ENCODE measurements at regions not wholly inside any gene's neighbourhood (a gene's known extent, or its start where the extent isn't known, plus 50 kb on each side); places are given as distances from the start of the nearest gene placed in this dataset.

GRCh38 chr14:61992139-61992538 lies 229.9 kb downstream of the SNAPC1 start:
- 77 to 81% methylated on average over 8 of the region's 8 CpGs for WGBS, 2 donors
- Histone ChIP-seq H3K36me3 (no peaks in the 10 kb centered on the region), H3K27me3 (no peaks in the 10 kb centered on the region), H3K4me3 (no peak overlapping the region), H3K27ac (no peak overlapping the region), H3K9me3 (no peaks in the 10 kb centered on the region), H3K4me1 (no peaks in the 10 kb centered on the region)
- DNase-seq (no peak), ATAC-seq (no peak)
- intact Hi-C loops (cut with DNase I) = no loop called here
- TF ChIP-seq, protein P1, sequence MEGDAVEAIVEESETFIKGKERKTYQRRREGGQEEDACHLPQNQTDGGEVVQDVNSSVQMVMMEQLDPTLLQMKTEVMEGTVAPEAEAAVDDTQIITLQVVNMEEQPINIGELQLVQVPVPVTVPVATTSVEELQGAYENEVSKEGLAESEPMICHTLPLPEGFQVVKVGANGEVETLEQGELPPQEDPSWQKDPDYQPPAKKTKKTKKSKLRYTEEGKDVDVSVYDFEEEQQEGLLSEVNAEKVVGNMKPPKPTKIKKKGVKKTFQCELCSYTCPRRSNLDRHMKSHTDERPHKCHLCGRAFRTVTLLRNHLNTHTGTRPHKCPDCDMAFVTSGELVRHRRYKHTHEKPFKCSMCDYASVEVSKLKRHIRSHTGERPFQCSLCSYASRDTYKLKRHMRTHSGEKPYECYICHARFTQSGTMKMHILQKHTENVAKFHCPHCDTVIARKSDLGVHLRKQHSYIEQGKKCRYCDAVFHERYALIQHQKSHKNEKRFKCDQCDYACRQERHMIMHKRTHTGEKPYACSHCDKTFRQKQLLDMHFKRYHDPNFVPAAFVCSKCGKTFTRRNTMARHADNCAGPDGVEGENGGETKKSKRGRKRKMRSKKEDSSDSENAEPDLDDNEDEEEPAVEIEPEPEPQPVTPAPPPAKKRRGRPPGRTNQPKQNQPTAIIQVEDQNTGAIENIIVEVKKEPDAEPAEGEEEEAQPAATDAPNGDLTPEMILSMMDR (IDR thresholded peaks at IDR 0.05) = no peak

DNA sequence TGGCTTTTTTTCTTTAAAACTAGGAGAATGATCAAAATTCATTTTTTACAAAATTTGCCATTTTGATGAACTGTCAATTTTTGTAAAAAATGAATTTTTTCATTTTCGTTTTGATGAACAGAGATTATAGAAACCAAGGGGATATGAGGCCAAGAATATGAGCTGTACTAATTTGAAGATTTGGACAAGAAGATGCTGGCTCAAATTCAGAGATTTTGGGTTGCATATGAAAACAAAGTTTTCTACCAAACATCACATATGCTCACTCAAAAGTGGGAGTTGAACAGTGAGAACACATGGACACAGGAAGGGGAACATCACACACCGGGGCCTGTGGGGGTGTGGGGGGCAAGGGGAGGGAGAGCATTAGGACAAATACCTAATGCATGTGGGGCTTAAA lies 230.7 kb downstream of the SNAPC1 start:
- TF ChIP-seq, protein P1 (IDR thresholded peaks at IDR 0.05) = no peak
- WGBS, 2 donors = 50 to 52% methylated on average over 2 of the region's 2 CpGs
- intact Hi-C loops (cut with DNase I) = no loop called here
- no peaks in the 10 kb centered on the region for H3K9me3 ChIP-seq
- no peaks in the 10 kb centered on the region for H3K27me3 ChIP-seq
- ATAC-seq (no peak), DNase-seq (no peak)
- H3K4me1 ChIP-seq = no peaks in the 10 kb centered on the region
- no peaks in the 10 kb centered on the region for H3K36me3 ChIP-seq
- no peak overlapping the region for H3K4me3 ChIP-seq
- H3K27ac ChIP-seq = no peak overlapping the region

DNA sequence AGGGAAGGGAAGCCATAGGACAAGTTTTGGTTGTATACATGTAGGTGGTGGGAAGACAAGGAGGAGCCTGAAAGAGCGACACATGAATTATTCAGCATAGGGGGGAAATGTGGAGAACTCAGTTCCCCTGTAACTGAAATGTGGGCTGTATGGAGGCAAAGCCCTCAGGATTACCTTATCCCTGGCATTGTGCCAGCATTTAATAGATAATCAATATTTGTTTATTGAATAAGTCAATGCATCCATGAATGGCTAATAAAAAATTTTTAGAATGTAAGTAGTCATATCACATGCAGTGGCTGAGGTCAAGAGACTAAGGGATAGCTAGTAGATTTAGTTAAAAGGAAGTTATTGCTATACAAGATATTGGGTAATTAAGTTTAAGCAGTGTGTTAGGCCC lies 232.4 kb downstream of the SNAPC1 start:
- Histone ChIP-seq H3K36me3 (no peaks in the 10 kb centered on the region), H3K27ac (no peak overlapping the region), H3K4me1 (no peaks in the 10 kb centered on the region), H3K9me3 (no peaks in the 10 kb centered on the region), H3K27me3 (no peaks in the 10 kb centered on the region), H3K4me3 (no peak overlapping the region)
- intact Hi-C loops (cut with DNase I) = no loop called here
- ATAC-seq (no peak), DNase-seq (no peak)
- 95 to 96% methylated on average over 1 of the region's 1 CpG for WGBS, 2 donors
- TF ChIP-seq, protein P1 (IDR thresholded peaks at IDR 0.05) = no peak

- intact Hi-C loops (cut with DNase I) = loop anchor here in 1 of 10 donors (5.0 kb wide), 1 partner anchor 639 kb away; no protein-coding TSS in a partner anchor
- DNase-seq = no peak
- H3K9me3 ChIP-seq = no peaks in the 10 kb centered on the region
- no peak for ATAC-seq
- H3K27me3 ChIP-seq = no peaks in the 10 kb centered on the region
- H3K4me3 ChIP-seq = no peak overlapping the region
- no peaks in the 10 kb centered on the region for H3K4me1 ChIP-seq
- TF ChIP-seq, protein P1 (IDR thresholded peaks at IDR 0.05) = no peak
- 74 to 77% methylated on average over 4 of the region's 4 CpGs for WGBS, 2 donors
- no peaks in the 10 kb centered on the region for H3K36me3 ChIP-seq
- H3K27ac ChIP-seq = no peak overlapping the region
These were observed 234.5 kb downstream of the SNAPC1 start for GRCh38 chr14:61996753-61997152.

Data from heart right ventricle (tissue), 16 donors.